ENCODE measurements at regions not wholly inside any gene's neighbourhood (a gene's known extent, or its start where the extent isn't known, plus 50 kb on each side); places are given as distances from the start of the nearest gene placed in this dataset.

DNA sequence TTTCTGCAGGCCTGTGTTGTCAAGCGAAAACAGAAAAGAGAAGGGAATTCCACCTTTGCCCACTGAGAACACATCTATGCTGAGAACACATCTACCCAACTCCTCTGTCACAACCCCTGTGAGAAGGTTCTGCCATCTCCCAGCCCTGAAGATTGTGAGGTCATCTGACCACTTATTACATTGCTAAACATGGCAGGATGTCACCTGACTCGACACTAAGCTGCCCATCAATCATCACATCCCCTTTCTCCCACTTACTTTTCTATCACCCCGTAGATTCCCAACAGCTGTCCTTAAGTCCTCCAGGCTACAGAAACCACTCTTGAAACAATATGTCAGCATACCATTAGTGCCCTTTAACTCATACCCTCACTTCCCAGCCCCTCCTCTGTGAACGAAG is 64.2 kb upstream of the PRSS3 start:
- no peaks in the 10 kb centered on the region for H4K20me1 ChIP-seq (ENCODE audit: insufficient read depth, low read length)
- ChIA-PET POLR2A (no interaction called here), CTCF (ENCODE audit: low intra/inter-chr PET ratio, low total read pairs) (no interaction called here)
- no peaks in the 10 kb centered on the region for H3K36me3 ChIP-seq (replicated peaks in 1 of 2; ENCODE audit: control insufficient read depth in 1 of 2, insufficient read depth in 2 of 2, low read length in 2 of 2)
- WGBS (ENCODE audit: low lambda C conversion rate), result 31% methylated on average over 4 of the region's 4 CpGs
- ATAC-seq, result no peak
- no peaks in the 10 kb centered on the region for H3K9me3 ChIP-seq (ENCODE audit: low read length)
- no peaks in the 10 kb centered on the region for H3K79me2 ChIP-seq (ENCODE audit: insufficient read depth, low read length)
- H3K4me2 ChIP-seq (ENCODE audit: low read depth, low read length), result no peak overlapping the region
- in situ Hi-C loops (cut with HindIII; ENCODE audit: extremely low pct_ligation_motif_present, low pct_unique_long_range_greater_than_20kb), result no loop called here
- no peak for FAIRE-seq
- DNase-seq (ENCODE audit: low spot score), result no peak
- H3K4me3 ChIP-seq (replicated peaks in 1 of 3; ENCODE audit: insufficient read depth in 1 of 3, low read depth in 2 of 3, low read length in 3 of 3), result no peak overlapping the region
- peaks cover 0 to 3% of the 10 kb centered on the region in 2 experiments; a peak in 1 of 5 replicates for H3K27me3 ChIP-seq (ENCODE audit: control insufficient read depth in 1 of 2, insufficient read depth in 2 of 2, low read length in 2 of 2)
- H3K4me1 ChIP-seq (ENCODE audit: insufficient read depth, low read length), result no peaks in the 10 kb centered on the region
- no peak overlapping the region for H3K9ac ChIP-seq (ENCODE audit: insufficient read depth, low read depth, low read length)
- H2AFZ ChIP-seq (ENCODE audit: low read length), result no peak overlapping the region
- H3K27ac ChIP-seq (ENCODE audit: extremely low read length, insufficient read depth, low read length), result no peak overlapping the region
- TF ChIP-seq, protein P1, sequence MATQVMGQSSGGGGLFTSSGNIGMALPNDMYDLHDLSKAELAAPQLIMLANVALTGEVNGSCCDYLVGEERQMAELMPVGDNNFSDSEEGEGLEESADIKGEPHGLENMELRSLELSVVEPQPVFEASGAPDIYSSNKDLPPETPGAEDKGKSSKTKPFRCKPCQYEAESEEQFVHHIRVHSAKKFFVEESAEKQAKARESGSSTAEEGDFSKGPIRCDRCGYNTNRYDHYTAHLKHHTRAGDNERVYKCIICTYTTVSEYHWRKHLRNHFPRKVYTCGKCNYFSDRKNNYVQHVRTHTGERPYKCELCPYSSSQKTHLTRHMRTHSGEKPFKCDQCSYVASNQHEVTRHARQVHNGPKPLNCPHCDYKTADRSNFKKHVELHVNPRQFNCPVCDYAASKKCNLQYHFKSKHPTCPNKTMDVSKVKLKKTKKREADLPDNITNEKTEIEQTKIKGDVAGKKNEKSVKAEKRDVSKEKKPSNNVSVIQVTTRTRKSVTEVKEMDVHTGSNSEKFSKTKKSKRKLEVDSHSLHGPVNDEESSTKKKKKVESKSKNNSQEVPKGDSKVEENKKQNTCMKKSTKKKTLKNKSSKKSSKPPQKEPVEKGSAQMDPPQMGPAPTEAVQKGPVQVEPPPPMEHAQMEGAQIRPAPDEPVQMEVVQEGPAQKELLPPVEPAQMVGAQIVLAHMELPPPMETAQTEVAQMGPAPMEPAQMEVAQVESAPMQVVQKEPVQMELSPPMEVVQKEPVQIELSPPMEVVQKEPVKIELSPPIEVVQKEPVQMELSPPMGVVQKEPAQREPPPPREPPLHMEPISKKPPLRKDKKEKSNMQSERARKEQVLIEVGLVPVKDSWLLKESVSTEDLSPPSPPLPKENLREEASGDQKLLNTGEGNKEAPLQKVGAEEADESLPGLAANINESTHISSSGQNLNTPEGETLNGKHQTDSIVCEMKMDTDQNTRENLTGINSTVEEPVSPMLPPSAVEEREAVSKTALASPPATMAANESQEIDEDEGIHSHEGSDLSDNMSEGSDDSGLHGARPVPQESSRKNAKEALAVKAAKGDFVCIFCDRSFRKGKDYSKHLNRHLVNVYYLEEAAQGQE (IDR thresholded peaks at IDR 0.05; ENCODE audit: borderline replicate concordance in 1 of 2, low read depth in 1 of 2, low read length in 2 of 2), result no peak
- no peak for TF ChIP-seq ZNF839 (CRISPR knock-in tag; IDR thresholded peaks at IDR 0.05; ENCODE audit: borderline replicate concordance)
- no peak for TF ChIP-seq ZFX (CRISPR knock-in tag; IDR thresholded peaks at IDR 0.05; ENCODE audit: low read depth)
- TF ChIP-seq, protein P2, sequence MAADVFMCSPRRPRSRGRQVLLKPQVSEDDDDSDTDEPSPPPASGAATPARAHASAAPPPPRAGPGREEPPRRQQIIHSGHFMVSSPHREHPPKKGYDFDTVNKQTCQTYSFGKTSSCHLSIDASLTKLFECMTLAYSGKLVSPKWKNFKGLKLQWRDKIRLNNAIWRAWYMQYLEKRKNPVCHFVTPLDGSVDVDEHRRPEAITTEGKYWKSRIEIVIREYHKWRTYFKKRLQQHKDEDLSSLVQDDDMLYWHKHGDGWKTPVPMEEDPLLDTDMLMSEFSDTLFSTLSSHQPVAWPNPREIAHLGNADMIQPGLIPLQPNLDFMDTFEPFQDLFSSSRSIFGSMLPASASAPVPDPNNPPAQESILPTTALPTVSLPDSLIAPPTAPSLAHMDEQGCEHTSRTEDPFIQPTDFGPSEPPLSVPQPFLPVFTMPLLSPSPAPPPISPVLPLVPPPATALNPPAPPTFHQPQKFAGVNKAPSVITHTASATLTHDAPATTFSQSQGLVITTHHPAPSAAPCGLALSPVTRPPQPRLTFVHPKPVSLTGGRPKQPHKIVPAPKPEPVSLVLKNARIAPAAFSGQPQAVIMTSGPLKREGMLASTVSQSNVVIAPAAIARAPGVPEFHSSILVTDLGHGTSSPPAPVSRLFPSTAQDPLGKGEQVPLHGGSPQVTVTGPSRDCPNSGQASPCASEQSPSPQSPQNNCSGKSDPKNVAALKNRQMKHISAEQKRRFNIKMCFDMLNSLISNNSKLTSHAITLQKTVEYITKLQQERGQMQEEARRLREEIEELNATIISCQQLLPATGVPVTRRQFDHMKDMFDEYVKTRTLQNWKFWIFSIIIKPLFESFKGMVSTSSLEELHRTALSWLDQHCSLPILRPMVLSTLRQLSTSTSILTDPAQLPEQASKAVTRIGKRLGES (CRISPR knock-in tag; IDR thresholded peaks at IDR 0.05; ENCODE audit: borderline replicate concordance), result no peak
- TF ChIP-seq, protein P3, sequence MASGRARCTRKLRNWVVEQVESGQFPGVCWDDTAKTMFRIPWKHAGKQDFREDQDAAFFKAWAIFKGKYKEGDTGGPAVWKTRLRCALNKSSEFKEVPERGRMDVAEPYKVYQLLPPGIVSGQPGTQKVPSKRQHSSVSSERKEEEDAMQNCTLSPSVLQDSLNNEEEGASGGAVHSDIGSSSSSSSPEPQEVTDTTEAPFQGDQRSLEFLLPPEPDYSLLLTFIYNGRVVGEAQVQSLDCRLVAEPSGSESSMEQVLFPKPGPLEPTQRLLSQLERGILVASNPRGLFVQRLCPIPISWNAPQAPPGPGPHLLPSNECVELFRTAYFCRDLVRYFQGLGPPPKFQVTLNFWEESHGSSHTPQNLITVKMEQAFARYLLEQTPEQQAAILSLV (CRISPR knock-in tag; IDR thresholded peaks at IDR 0.05; ENCODE audit: borderline replicate concordance), result no peak
- BruUV-seq (replicated peaks), result no TSS peak
- intact Hi-C loops (cut with micrococcal nuclease; ENCODE audit: unreplicated experiment), result no loop called here

Data from HepG2 (cell line).